Limb (tissue), 2 donors: ENCODE measurements at regions not wholly inside any gene's neighbourhood (a gene's known extent, or its start where the extent isn't known, plus 50 kb on each side); places are given as distances from the start of the nearest gene placed in this dataset.
"Not testable (repeated sequence)": the region's sequence is repeated elsewhere in the genome, so short reads cannot be mapped to it uniquely, and the experiment has no call there.

ENCODE experiments used
- DNase-seq, 2 donors: peaks; one replicate each; pipeline ENCODE4 v3.0.0-alpha.2; 2016; ENCODE audit errors: extremely low spot score in 2 of 2

- DNase-seq, result no peak
These were observed 165.2 kb upstream of the PPP1R3A start for GRCh38 chr7:114084002-114084471.

GRCh38 chr7:114083166-114084001 is 164.6 kb upstream of the PPP1R3A start:
- peak; percentile 51 to 79 for DNase-seq

- DNase-seq, result no peak
These were observed 163.9 kb upstream of the PPP1R3A start for GRCh38 chr7:114082642-114083165.

GRCh38 chr7:114081606-114082425 is 163.0 kb upstream of the PPP1R3A start:
- DNase-seq, result peak in 1 of 2 donors; percentile 79

GRCh38 chr7:114077158-114077524 is 158.3 kb upstream of the PPP1R3A start:
- DNase-seq, result not testable (repeated sequence)

GRCh38 chr7:114076392-114077157 is 157.8 kb upstream of the PPP1R3A start:
- not testable (repeated sequence) for DNase-seq

GRCh38 chr7:114073701-114074100 is 154.9 kb upstream of the PPP1R3A start:
- no peak for DNase-seq

- no peak for DNase-seq
These were observed 151.4 kb upstream of the PPP1R3A start for GRCh38 chr7:114070246-114070645.

- no peak for DNase-seq
These were observed 144.0 kb upstream of the PPP1R3A start for GRCh38 chr7:114062810-114063209.

- DNase-seq, result no peak
These were observed 133.1 kb upstream of the PPP1R3A start for GRCh38 chr7:114051871-114052331.

GRCh38 chr7:114050571-114050970 is 131.8 kb upstream of the PPP1R3A start:
- no peak for DNase-seq

- DNase-seq, result no peak
These were observed 129.8 kb upstream of the PPP1R3A start for GRCh38 chr7:114048386-114049235.

- no peak for DNase-seq
These were observed 129.1 kb upstream of the PPP1R3A start for GRCh38 chr7:114047889-114048288.

GRCh38 chr7:114033475-114033874 is 114.7 kb upstream of the PPP1R3A start:
- DNase-seq, result no peak

GRCh38 chr7:114026486-114027089 is 107.8 kb upstream of the PPP1R3A start:
- peak in 1 of 2 donors; percentile 72 for DNase-seq

GRCh38 chr7:114021135-114021534 is 102.3 kb upstream of the PPP1R3A start:
- no peak for DNase-seq

GRCh38 chr7:114008696-114009095 is 89.9 kb upstream of the PPP1R3A start:
- DNase-seq, result no peak

- no peak for DNase-seq
These were observed 88.6 kb upstream of the PPP1R3A start for GRCh38 chr7:114007386-114007785.

- no peak for DNase-seq
These were observed 80.1 kb upstream of the PPP1R3A start for GRCh38 chr7:113998934-113999333.

GRCh38 chr7:113996405-113996804 is 77.6 kb upstream of the PPP1R3A start:
- DNase-seq, result no peak
